Activated T-cell treated with anti-CD3 and anti-CD28 coated beads, Interleukin-2, amount 50 U/mL, for 4 hours (primary cell): ENCODE measurements at regions not wholly inside any gene's neighbourhood (a gene's known extent, or its start where the extent isn't known, plus 50 kb on each side); places are given as distances from the start of the nearest gene placed in this dataset.

Experiments
- ATAC-seq, 2 donors: fragments of 200-7000 bp; cut with Tn5 transposase; one replicate each; pipeline ENCODE4 v1.10.0; 2021
- DNase-seq: peaks from one replicate; pipeline ENCODE4 v3.0.0-alpha.2; 2020
- H3K27me3 Mint-ChIP-seq: one replicate; pipeline ENCODE4 v1.8.0; 2021; ENCODE audit warnings: low read depth, mixed read lengths
- H3K36me3 Mint-ChIP-seq: one replicate; pipeline ENCODE4 v1.8.0; 2022; ENCODE audit warnings: mixed read lengths; ENCODE audit not compliant: insufficient read depth
- H3K4me1 Mint-ChIP-seq: one replicate; pipeline ENCODE4 v1.8.0; 2021; ENCODE audit warnings: low read depth, mixed read lengths
- H3K4me3 Mint-ChIP-seq: one replicate; pipeline ENCODE4 v1.8.0; 2021; ENCODE audit warnings: mild to moderate bottlenecking, moderate library complexity, mixed read lengths
- H3K9me3 Mint-ChIP-seq: one replicate; pipeline ENCODE4 v1.8.0; 2021; ENCODE audit warnings: mixed read lengths

DNA sequence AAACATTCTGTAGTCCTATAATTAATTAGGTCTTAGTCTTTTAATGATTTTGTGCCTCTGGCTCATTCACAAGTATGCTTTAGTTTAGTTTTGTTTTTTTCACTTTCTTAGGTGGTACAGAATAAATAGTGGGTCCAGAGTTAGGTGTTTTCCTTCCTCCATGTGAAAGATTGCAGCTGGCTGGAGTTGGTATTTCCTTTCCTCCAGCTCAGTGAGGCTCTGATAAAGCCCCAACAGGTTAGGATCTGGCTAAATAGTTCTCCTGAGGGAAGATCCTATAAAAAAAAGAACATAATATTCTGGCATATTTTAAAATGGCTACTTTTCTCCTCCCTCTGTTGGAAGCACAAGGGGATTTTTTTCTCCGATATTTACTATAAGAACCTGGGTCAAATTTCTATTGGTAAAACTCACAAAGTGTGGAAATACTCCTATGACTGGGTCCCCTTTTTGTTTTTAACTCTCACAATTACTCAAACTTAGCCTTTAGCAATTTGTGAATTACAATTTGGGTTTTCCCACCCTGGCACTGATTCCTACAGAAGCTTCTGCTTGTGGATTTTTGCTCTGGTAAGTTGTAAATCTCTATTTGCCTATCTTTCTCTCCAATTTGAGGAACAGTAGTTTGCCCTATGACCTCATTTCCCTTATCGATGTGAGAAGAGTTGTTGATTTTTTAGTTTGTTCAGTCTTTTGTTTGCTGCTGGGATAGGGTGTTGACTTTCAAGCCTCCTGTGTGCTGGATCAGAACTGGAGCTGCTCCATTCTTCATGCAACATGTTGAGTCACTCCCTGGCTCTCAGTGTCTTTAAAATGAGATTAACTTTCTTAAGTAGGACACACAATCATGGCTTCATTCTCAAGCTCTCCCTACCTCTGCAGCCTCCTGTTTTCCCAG lies 500.9 kb downstream of the RNF144A start:
- H3K36me3 Mint-ChIP-seq = peaks cover 1% of the 10 kb centered on the region
- H3K9me3 Mint-ChIP-seq = peaks cover 11% of the 10 kb centered on the region
- no peak for ATAC-seq
- no peaks in the 10 kb centered on the region for H3K4me1 Mint-ChIP-seq
- H3K27me3 Mint-ChIP-seq = peaks cover 2% of the 10 kb centered on the region
- no peak overlapping the region for H3K4me3 Mint-ChIP-seq
- DNase-seq = no peak

DNA sequence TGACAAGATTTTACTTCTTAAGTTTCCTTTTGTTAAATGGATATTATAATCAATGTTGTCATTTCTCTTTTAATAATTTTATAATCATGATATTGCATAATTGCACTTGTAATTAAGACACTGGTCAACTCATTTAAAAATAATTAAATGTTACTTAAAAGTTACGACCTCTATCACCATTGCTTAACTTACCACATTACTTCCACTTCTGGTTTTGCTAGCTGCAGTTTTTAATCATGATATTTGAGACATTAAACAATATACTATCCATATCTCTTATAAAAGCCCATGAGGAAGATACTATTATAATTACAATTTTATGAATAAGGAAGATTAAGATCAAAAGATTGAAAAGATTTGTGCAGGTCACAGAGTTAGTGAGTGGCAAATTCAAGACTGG lies 502.0 kb downstream of the RNF144A start:
- Mint-ChIP-seq H3K36me3 (peaks cover 1% of the 10 kb centered on the region), H3K9me3 (peaks cover 11% of the 10 kb centered on the region), H3K4me1 (no peaks in the 10 kb centered on the region), H3K27me3 (peaks cover 2% of the 10 kb centered on the region), H3K4me3 (no peak overlapping the region)
- ATAC-seq = no peak
- DNase-seq = no peak

DNA sequence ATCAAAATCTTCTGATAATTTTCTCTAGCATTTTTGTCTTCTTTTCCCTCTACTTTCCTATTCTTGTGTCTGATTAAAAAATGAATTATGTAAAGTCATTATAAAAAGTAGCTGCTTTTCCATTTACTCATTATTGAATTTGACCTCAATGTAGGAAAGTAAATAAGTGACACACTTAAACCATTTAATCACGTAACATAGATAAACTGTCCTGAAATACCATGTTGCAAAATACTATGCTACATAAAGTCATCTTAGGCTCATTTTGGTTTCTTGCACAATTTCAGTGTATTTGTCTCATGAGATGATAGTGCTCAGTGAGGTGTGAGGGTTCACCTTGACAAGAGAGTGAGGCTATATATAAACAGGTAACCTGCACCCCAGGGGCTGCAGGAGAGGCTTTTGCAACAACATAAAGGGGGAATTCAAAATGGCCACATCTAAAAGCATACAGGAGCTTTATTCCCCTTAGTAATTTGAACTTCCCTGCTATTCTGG lies 502.7 kb downstream of the RNF144A start:
- peaks cover 11% of the 10 kb centered on the region for H3K9me3 Mint-ChIP-seq
- peaks cover 1% of the 10 kb centered on the region for H3K36me3 Mint-ChIP-seq
- peaks cover 2% of the 10 kb centered on the region for H3K27me3 Mint-ChIP-seq
- no peak for DNase-seq
- H3K4me1 Mint-ChIP-seq = no peaks in the 10 kb centered on the region
- no peak for ATAC-seq
- H3K4me3 Mint-ChIP-seq = no peak overlapping the region

DNA sequence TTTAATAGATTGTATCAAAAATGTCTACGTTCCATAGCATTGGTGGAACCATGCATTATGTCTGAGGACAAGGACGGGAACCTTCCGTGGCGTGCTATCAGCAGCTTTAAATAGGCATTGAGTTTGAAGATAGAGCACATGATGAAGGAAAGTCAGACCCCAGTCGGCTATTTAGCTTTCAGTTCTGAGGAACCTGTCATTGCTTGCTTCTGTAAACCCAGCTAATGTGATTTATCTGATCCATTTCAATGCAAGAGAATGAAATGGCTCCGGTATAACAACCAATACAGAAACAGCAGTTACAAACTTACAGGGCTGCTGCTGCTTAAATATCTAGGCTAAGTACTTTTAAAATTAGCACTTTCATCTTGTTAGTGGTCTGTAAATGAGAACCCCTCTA lies 503.3 kb downstream of the RNF144A start:
- peaks cover 11% of the 10 kb centered on the region for H3K9me3 Mint-ChIP-seq
- H3K4me1 Mint-ChIP-seq = no peaks in the 10 kb centered on the region
- ATAC-seq (no peak), DNase-seq (no peak)
- peaks cover 1% of the 10 kb centered on the region for H3K36me3 Mint-ChIP-seq
- H3K4me3 Mint-ChIP-seq = no peak overlapping the region
- peaks cover 2% of the 10 kb centered on the region for H3K27me3 Mint-ChIP-seq

DNA sequence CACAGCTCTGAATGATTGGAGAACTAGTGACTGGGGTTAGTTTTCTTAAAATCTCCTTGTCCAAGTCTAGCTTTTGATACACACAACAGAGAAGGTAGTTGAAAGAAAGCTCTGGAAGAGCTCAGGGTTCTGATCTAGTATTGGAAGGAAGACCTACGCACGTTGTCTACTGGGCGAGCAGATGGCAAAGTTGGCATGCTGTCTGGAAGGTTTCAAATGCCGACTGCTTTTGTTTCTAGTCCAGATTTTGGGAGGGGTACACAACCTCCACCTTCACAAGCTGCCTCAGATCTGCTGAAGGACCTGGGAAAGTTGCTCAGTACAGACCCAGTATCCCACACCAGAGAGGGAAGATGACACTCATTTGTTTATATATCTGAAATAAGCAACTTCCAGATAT lies 507.3 kb downstream of the RNF144A start:
- no peak for ATAC-seq

DNA sequence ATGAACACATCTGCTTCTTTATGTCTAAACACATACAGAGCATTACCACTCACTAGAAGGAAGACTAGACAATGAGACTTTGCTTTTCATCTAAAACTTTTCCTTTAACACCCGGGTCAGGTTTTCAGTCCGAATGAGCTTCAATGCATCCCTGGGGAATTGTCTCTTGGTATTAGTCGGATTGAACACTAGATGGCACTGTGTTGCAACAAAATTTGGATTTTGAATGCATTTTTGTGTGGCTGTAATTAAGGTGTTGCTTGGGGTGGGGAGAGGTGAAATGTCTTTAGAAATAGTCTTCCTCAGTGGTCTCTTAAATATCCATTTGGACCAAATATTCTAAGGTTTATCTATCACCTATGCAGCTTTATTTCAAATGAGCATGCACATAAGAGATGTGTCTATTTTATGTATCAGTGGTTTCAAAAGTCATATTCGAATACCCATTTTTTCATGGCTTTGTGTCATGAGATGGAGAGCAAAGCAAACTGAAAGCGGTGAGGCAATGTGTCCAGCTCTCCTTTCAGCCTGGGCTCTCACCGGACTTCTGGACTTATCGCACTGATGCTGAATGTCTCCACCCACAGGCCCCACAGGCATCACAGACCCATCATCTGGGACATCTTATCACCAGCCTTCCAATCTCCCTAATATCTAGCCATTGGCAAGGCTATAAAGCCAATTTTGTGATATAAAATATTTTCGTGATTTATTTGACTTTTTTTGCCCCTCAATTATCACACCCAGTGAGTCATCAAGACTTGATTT lies 510.3 kb downstream of the RNF144A start:
- Mint-ChIP-seq H3K4me3 (peak overlapping the region; percentile 8), H3K36me3 (no peaks in the 10 kb centered on the region), H3K27me3 (peaks cover 3% of the 10 kb centered on the region), H3K4me1 (peaks cover 37% of the 10 kb centered on the region), H3K9me3 (no peaks in the 10 kb centered on the region)
- ATAC-seq (peak in 1 of 2 donors; percentile 22), DNase-seq (no peak)

More for the DNA sequence above, 507.3 kb downstream of the RNF144A start:
- Mint-ChIP-seq H3K9me3 (no peaks in the 10 kb centered on the region), H3K4me1 (peaks cover 21% of the 10 kb centered on the region), H3K36me3 (no peaks in the 10 kb centered on the region), H3K27me3 (peaks cover 6% of the 10 kb centered on the region), H3K4me3 (no peak overlapping the region)
- DNase-seq = no peak

DNA sequence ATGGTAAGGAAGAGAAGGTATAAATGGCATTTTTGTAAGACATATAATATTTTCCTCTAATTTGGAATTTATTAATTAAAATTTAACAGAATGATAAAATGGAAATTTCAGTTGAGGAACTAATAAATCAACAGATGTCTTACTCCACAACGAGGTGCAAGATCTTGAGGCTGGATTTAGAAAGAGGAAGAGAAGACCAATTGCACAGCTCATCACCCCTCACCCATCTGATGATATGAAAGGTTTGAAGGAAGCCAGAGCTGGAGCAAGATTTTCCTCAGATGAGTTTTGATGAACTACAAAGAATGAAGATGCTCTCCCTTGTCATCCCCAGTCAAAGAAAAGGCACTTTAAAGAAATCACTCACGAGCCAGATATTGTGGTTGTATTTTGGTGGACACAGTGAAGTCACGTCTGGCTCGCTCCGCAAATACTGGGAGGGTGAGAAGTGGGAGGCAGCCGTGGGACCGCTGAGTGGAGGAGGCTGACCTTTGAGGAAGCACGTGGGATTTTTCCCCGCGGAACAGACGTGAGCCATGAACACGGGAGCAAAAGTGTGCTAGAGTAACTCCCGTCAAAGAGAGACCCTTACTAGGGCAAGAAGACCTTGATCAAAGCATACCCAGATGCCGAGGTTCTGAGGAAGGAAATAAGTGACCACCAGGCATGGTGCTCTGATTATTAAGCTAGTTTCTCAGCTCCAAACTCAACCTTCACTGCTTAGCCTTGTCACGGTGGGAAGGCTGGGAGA lies 511.4 kb downstream of the RNF144A start:
- H3K27me3 Mint-ChIP-seq = peaks cover 3% of the 10 kb centered on the region
- no peaks in the 10 kb centered on the region for H3K36me3 Mint-ChIP-seq
- H3K9me3 Mint-ChIP-seq = peaks cover 3% of the 10 kb centered on the region
- no peak for DNase-seq
- H3K4me1 Mint-ChIP-seq = peaks cover 39% of the 10 kb centered on the region
- peak overlapping the region; percentile 25 for H3K4me3 Mint-ChIP-seq
- no peak for ATAC-seq

DNA sequence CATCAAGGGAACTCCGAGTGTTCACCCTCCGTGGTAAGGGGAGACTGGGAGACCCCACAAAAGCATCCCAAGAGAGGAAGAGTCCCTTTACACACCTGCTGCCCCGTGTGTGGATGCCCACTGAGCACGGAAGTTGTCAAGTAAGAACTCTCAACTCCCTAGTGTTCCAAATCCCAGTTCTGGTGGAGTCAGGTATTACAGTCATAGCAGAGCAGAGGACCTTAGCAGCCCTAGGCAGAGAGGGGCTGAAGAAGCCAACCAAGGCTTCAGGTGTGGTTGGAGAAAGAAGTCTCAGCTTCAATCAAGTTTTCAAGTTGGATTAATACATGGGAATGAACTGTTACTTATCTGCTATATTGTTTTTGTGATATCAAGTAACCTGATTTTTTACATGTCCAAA lies 512.5 kb downstream of the RNF144A start:
- ATAC-seq = no peak
- Mint-ChIP-seq H3K4me3 (peak overlapping the region; percentile 76), H3K4me1 (peaks cover 39% of the 10 kb centered on the region), H3K9me3 (peaks cover 6% of the 10 kb centered on the region), H3K36me3 (peaks cover 4% of the 10 kb centered on the region), H3K27me3 (peaks cover 3% of the 10 kb centered on the region)
- DNase-seq = no peak

DNA sequence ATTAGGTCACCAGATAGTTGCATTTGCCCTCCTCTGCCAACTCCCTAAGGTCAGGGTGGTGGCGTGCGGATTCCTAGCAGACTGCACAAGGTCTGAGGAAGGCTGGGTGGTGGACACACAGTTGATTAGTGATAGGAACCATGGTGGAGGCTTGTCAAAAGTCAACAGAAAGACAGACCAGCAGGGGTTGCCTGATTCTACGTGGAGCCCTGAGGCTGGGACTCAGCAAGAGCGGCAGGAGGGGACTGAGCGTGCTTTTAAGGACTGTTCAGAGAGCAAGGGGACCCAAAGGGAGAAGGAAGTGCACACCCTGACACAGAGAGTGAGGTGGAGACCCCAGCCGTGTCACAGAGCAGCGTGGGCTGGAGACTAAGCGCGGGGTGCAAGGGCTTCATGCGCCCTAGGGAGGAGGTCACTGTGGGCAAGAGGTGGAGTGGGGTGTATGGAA lies 513.2 kb downstream of the RNF144A start:
- H3K4me3 Mint-ChIP-seq = peak overlapping the region; percentile 76
- peaks cover 6% of the 10 kb centered on the region for H3K9me3 Mint-ChIP-seq
- H3K36me3 Mint-ChIP-seq = peaks cover 4% of the 10 kb centered on the region
- peaks cover 43% of the 10 kb centered on the region for H3K4me1 Mint-ChIP-seq
- DNase-seq (no peak), ATAC-seq (peak; percentile 31 to 53)
- peaks cover 3% of the 10 kb centered on the region for H3K27me3 Mint-ChIP-seq

DNA sequence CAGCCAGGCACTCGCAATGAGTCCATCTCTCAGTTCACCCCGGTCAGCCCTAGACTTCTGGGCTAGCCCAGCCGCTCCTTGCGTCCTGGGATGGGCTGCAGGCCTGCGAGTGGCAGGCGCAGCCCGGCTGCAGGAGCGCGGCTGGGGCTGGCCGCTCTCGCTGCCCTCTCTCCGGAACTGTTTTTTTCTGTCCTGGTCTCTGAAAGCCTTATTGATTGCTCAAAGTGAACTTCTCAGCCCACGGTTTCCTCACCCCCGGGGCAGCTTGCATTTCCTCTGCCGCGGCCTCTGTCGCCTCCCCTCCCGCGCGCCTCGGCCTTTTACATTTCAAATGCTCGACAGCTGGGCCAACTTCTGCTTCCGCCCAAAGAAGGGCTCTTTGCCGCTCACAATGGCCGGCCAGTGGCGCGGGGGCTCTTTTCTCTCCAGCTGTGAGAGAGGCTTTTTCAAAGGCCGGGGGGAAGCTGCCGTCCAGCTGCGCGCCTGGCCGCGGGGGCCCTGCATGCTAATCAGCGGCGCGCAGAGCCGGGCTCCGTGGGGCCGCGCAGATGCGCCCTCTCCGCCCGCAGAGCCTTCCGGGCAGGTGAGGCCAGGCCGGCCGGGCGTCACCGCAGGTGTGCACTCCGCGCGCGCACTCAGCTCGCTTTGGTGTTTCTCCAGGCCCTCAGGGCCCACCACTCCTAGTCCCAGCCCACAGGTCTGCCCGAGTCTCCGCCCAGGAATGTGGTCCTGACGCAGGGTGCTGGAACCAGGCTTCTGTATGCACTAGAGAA lies 513.8 kb downstream of the RNF144A start:
- Mint-ChIP-seq H3K27me3 (peaks cover 3% of the 10 kb centered on the region), H3K4me1 (peaks cover 46% of the 10 kb centered on the region), H3K9me3 (peaks cover 6% of the 10 kb centered on the region), H3K36me3 (peaks cover 4% of the 10 kb centered on the region), H3K4me3 (peak overlapping the region; percentile 76)
- DNase-seq (no peak), ATAC-seq (peak; percentile 53 to 62)

DNA sequence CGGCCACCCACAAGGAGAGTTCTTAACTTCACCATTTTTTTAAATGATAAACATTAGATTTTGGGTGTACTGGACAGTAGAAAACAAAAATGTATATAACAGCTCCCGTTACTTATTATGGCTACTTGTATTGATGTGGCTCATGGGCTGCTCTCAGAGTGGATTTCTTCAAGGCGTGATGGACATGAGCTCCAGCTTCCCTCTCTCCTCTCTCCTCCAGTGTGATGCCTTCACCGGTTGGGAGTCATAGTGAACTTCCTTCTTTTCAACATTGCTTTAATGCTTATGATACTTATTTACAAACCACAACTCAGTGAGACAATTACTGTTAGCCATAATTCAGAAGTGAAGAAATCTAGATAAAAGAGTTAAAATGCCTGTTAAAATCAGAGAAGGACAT lies 515.2 kb downstream of the RNF144A start:
- peaks cover 56% of the 10 kb centered on the region for H3K4me1 Mint-ChIP-seq
- H3K4me3 Mint-ChIP-seq = no peak overlapping the region
- H3K9me3 Mint-ChIP-seq = peaks cover 6% of the 10 kb centered on the region
- peaks cover 4% of the 10 kb centered on the region for H3K36me3 Mint-ChIP-seq
- ATAC-seq (no peak), DNase-seq (no peak)
- peaks cover 3% of the 10 kb centered on the region for H3K27me3 Mint-ChIP-seq

DNA sequence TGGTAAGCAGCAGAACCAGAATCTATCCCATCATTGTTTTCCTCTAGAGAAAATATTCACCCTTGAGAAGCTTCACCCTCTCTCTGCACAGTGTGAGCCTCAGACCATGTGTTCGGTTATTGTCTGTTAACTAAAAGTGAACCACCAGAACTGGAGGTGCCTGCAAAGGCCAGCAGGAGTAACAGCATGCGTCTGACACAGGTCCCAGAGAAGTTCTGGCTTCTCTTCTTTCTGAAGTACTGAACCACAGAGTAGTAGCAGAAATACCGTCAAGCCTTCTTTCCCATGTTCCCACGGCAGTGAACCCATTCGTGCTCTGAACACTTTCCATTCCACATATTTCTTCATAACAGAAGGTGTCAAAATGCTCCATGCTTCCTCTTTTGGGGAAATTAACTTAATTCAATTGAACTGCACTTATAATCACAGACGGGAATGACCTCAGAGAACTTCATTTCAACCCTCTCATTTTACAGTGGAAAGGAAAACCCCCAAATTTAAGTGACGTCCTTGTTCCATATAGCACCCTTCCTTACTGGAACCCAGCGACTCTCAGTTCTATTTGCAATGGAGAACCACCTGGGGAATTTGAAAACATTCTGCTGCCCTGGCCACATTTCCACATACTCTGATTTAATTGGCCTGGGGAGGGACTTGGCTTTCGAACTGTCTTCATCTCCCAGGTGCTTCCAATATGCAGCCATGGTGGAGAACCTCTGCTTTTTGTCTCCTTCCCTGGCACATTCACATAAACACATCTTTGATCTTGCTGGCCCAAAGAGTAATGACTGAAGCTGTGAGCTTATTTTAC lies 519.1 kb downstream of the RNF144A start:
- ATAC-seq (peak; percentile 7 to 37), DNase-seq (no peak)
- Mint-ChIP-seq H3K4me1 (peaks cover 58% of the 10 kb centered on the region), H3K4me3 (no peak overlapping the region), H3K9me3 (peaks cover 19% of the 10 kb centered on the region), H3K36me3 (peaks cover 4% of the 10 kb centered on the region), H3K27me3 (no peaks in the 10 kb centered on the region)

DNA sequence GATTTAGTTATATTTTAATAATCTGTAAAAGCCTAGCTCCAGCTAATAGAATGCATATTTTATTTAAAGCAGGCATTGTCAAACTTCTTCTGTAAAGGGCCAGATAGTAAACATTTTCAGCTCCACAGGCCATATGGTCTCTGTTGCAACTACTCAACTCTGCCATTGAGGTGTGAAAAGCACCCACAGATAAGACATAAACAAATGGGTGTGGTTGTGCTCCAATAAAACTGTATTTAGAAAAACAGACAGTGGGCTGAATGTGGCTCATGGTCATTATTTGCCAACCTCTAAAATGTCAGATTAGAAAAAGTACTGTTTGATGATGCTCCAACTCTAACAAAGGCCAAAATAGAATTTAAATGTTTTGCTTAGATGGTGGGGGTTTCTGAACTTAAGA lies 519.9 kb downstream of the RNF144A start:
- Mint-ChIP-seq H3K4me3 (no peak overlapping the region), H3K9me3 (peaks cover 22% of the 10 kb centered on the region), H3K4me1 (peaks cover 63% of the 10 kb centered on the region), H3K27me3 (no peaks in the 10 kb centered on the region), H3K36me3 (peaks cover 4% of the 10 kb centered on the region)
- ATAC-seq = peak in 1 of 2 donors; percentile 37
- DNase-seq = no peak
